Stromal cell of bone marrow (primary cell): ENCODE measurements at regions not wholly inside any gene's neighbourhood (a gene's known extent, or its start where the extent isn't known, plus 50 kb on each side); places are given as distances from the start of the nearest gene placed in this dataset.
A peak's percentile ranks its signal among the peaks of the same experiment; 100 is the strongest.
"Not testable (repeated sequence)": the region's sequence is repeated elsewhere in the genome, so short reads cannot be mapped to it uniquely, and the experiment has no call there.

Experiments used
- DNase-seq: peaks from one replicate; pipeline ENCODE4 v3.0.0-alpha.2; 2012; ENCODE audit warnings: low read depth

GRCh38 chr1:196366-196765 is 255.1 kb downstream of the OR4F29 start:
- DNase-seq, result not testable (repeated sequence)

DNA sequence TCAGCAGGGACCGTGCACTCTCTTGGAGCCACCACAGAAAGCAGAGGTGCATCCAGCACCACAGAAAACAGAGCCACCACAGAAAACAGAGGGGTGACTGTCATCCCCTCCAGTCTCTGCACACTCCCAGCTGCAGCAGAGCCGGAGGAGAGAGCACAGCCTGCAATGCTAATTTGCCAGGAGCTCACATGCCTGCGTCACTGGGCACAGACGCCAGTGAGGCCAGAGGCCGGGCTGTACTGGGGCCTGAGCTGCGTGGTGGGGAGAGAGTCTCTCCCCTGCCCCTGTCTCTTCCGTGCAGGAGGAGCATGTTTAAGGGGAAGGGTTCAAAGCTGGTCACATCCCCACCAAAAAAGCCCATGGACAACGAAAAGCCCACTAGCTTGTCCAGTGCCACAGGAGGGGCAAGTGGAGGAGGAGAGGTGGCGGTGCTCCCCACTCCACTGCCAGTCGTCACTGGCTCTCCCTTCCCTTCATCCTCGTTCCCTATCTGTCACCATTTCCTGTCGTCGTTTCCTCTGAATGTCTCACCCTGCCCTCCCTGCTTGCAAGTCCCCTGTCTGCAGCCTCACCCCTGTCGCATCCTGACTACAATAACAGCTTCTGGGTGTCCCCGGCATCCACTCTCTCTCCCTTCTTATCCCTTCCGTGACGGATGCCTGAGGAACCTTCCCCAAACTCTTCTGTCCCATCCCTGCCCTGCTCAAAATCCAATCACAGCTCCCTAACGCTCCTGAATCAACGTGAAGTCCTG is 260.0 kb downstream of the OR4F29 start:
- DNase-seq, result not testable (repeated sequence)

- DNase-seq, result not testable (repeated sequence)
Observed at GRCh38 chr1:190678-191077, 260.8 kb downstream of the OR4F29 start.

- not testable (repeated sequence) for DNase-seq
Observed at GRCh38 chr1:189915-190314, 261.6 kb downstream of the OR4F29 start.

- not testable (repeated sequence) for DNase-seq
Observed at GRCh38 chr1:189270-189669, 262.2 kb downstream of the OR4F29 start.

DNA sequence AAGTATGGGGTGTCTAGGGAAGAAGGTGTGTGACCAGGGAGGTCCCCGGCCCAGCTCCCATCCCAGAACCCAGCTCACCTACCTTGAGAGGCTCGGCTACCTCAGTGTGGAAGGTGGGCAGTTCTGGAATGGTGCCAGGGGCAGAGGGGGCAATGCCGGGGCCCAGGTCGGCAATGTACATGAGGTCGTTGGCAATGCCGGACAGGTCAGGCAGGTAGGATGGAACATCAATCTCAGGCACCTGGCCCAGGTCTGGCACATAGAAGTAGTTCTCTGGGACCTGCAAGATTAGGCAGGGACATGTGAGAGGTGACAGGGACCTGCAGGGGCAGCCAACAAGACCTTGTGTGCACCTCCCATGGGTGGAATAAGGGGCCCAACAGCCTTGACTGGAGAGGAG is 264.2 kb downstream of the OR4F29 start:
- not testable (repeated sequence) for DNase-seq

DNA sequence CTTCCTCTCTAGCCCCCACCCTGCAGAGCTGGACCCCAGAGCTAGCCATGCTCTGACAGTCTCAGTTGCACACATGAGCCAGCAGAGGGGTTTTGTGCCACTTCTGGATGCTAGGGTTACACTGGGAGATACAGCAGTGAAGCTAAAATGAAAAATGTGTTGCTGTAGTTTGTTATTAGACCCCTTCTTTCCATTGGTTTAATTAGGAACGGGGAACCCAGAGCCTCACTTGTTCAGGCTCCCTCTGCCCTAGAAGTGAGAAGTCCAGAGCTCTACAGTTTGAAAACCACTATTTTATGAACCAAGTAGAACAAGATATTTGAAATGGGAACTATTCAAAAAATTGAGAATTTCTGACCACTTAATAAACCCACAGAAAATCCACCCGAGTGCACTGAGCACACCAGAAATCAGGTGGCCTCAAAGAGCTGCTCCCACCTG is 264.8 kb downstream of the OR4F29 start:
- not testable (repeated sequence) for DNase-seq

DNA sequence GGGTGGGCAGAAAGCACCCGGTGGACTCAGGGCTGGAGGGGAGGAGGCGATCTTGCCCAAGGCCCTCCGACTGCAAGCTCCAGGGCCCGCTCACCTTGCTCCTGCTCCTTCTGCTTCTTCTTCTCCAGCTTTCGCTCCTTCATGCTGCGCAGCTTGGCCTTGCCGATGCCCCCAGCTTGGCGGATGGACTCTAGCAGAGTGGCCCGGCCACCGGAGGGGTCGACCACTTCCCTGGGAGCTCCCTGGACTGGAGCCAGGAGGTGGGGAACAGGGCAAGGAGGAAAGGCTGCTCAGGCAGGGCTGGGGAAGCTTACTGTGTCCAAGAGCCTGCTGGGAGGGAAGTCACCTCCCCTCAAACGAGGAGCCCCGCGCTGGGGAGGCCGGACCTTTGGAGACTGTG is 265.3 kb downstream of the OR4F29 start:
- not testable (repeated sequence) for DNase-seq

GRCh38 chr1:185526-185925 is 266.0 kb downstream of the OR4F29 start:
- DNase-seq, result not testable (repeated sequence)

GRCh38 chr1:184336-184686 is 267.2 kb downstream of the OR4F29 start:
- not testable (repeated sequence) for DNase-seq

GRCh38 chr1:183620-184335 is 267.7 kb downstream of the OR4F29 start:
- DNase-seq, result not testable (repeated sequence)

DNA sequence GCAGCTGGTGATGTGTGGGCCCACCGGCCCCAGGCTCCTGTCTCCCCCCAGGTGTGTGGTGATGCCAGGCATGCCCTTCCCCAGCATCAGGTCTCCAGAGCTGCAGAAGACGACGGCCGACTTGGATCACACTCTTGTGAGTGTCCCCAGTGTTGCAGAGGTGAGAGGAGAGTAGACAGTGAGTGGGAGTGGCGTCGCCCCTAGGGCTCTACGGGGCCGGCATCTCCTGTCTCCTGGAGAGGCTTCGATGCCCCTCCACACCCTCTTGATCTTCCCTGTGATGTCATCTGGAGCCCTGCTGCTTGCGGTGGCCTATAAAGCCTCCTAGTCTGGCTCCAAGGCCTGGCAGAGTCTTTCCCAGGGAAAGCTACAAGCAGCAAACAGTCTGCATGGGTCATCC is 268.4 kb downstream of the OR4F29 start:
- DNase-seq, result not testable (repeated sequence)

- DNase-seq, result not testable (repeated sequence)
Observed at GRCh38 chr1:182631-183030, 268.8 kb downstream of the OR4F29 start.

DNA sequence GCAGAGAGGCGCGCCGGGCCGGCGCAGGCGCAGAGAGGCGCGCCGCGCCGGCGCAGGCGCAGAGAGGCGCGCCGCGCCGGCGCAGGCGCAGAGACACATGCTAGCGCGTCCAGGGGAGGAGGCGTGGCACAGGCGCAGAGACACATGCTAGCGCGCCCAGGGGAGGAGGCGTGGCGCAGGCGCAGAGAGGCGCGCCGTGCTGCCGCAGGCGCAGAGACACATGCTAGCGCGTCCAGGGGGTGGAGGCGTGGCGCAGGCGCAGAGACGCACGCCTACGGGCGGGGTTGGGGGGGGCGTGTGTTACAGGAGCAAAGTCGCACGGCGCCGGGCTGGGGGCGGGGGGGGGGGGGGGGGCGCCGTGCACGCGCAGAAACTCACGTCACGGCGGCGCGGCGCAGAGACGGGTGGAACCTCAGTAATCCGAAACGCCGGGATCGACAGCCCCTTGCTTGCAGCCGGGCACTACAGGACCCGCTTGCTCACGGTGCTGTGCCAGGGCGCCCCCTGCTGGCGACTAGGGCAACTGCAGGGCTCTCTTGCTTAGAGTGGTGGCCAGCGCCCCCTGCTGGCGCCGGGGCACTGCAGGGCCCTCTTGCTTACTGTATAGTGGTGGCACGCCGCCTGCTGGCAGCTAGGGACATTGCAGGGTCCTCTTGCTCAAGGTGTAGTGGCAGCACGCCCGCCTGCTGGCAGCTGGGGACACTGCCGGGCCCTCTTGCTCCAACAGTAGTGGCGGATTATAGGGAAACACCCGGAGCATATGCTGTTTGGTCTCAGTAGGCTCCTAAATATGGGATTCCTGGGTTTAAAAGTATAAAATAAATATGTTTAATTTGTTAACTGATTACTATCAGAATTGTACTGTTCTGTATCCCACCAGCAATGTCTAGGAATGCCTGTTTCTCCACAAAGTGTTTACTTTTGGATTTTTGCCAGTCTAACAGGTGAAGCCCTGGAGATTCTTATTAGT is 269.9 kb downstream of the OR4F29 start:
- peak; percentile 33 for DNase-seq

- not testable (repeated sequence) for DNase-seq
Observed at GRCh38 chr1:180749-181205, 270.7 kb downstream of the OR4F29 start.

GRCh38 chr1:138842-139241 is 312.6 kb downstream of the OR4F29 start:
- DNase-seq, result not testable (repeated sequence)

DNA sequence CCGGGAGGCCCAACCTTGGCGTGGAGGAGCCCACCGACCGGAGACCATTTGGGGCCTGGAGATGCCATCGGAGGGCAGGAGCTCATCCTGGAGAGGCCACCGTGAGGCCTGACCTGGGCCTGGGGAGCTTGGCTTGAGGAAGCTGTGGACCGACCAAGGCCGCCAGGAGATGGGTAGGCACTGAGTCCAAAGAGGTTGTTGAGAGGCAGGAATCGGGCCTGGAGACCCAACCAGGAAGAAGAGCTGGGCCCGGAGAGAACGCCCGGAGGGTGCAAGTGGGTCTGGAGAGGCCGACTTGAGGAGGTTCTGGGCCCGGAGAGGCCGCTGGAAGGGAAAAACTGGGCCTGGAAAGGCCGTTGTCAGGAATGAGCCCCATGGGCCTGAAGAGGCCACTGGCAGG is 313.8 kb downstream of the OR4F29 start:
- not testable (repeated sequence) for DNase-seq

GRCh38 chr1:136344-136932 is 315.0 kb downstream of the OR4F29 start:
- DNase-seq, result not testable (repeated sequence)

DNA sequence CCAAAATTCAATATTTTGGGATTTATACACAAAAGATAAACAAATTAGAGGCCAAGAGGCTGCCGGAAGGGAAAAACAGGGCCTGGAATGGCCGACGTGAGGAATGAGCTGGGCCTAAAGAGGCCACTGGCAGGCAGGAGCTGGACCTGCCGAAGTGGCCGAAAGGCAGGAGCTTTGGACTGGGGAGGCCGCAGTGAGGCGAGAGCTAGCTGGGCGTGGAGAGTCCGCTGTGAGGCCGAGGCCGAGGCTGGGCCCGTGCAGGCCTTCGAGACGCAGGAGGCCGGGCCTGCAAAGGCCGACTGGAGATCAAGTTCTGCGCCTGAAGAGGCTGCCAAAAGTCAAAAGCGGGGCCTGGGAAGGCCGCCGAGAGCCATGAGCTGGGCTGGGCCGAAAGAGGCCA is 316.5 kb downstream of the OR4F29 start:
- DNase-seq, result not testable (repeated sequence)

DNA sequence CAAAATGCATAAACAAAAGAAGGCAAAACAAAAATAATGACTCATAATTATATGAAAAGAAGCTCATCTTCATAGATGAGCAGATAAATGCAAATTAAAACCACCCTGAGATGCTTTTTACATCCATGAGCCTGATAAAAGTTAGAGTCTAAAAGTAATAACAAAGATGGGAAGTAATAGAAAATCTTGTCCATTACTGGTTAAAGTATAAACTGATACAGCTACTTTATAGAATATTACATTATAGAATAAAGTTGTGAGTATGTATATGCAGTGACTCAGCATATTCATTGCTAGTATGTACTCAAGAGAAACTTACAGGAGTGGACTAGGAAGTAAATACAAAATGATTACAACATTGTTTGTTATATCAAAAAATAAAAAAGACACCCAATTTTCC is 333.0 kb downstream of the OR4F29 start:
- DNase-seq, result not testable (repeated sequence)

DNA sequence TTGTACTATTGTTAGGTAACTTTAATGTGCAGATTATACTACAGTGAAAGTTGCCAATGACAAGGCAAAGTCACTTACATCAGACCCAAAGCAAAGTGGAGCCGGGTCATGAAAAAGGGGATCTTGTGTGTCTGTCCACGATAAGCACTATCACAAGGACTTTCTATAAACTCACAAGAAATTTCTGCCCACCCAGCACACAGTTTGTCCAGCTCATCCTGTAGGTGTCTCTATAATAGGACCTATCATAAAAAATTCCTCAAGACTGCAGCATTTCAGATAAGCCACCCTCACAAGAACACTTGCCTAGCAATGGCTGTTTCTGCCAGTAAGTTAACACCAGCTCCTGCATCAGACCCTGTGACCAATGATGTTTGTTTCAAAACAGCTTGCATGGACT is 335.9 kb downstream of the OR4F29 start:
- DNase-seq, result not testable (repeated sequence)

DNA sequence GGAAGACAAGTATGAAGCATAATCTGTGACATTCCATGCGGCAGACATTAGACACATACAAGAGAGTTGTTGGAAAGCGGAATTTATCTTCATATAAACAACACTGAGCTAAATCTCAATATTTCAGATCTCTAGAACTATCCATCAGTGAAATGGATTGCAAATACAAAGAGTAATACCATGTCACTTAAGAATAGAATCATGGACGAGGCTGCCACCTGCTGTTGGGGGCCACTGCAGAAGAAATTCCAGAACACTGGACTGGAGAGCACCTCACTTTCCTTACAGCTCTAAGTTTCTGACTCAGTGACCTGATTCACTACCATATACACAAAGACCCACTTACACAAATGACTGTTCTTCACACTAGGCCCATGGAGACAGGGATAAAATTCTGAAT is 346.7 kb downstream of the OR4F29 start:
- not testable (repeated sequence) for DNase-seq
